ENCODE measurements at regions not wholly inside any gene's neighbourhood (a gene's known extent, or its start where the extent isn't known, plus 50 kb on each side); places are given as distances from the start of the nearest gene placed in this dataset.

- H4K5ac ChIP-seq (ENCODE audit: insufficient read length, low read depth, low read length), result no peak overlapping the region
- H3K27me3 ChIP-seq (ENCODE audit: insufficient read depth, low read length), result no peaks in the 10 kb centered on the region
- no peak overlapping the region for H3K27ac Mint-ChIP-seq
- no peaks in the 10 kb centered on the region for H3K79me2 ChIP-seq (ENCODE audit: insufficient read depth, low read length)
- no peak overlapping the region for H2AK5ac ChIP-seq (ENCODE audit: insufficient read length, low read length)
- no peaks in the 10 kb centered on the region for H3K79me1 ChIP-seq (ENCODE audit: insufficient read depth, low read depth, low read length, poor library complexity, severe bottlenecking)
- TF ChIP-seq CTCF (conservative IDR thresholded peaks at IDR 0.05), result no peak
- H2BK5ac ChIP-seq (ENCODE audit: insufficient read length, low read length), result no peak overlapping the region
- H2AFZ ChIP-seq (ENCODE audit: low read length), result no peak overlapping the region
- no peaks in the 10 kb centered on the region for H3K9me3 Mint-ChIP-seq
- no peak overlapping the region for H4K91ac ChIP-seq (ENCODE audit: insufficient read length, low read depth, low read length)
- H3K4me1 ChIP-seq (ENCODE audit: insufficient read depth, low read length), result peaks cover 5% of the 10 kb centered on the region; the same call in 1 of the 2 replicates
- no peaks in the 10 kb centered on the region for H3K9me3 ChIP-seq (ENCODE audit: control insufficient read depth, low read depth, low read length)
- no peak overlapping the region for H2BK20ac ChIP-seq (ENCODE audit: low read depth, low read length, poor library complexity, severe bottlenecking)
- peaks cover 48 to 63% of the 10 kb centered on the region in 2 experiments for H3K4me1 Mint-ChIP-seq
- H2BK120ac ChIP-seq (ENCODE audit: low read depth, low read length, poor library complexity, severe bottlenecking), result no peak overlapping the region
- no peak overlapping the region for H3K14ac ChIP-seq (ENCODE audit: insufficient read depth, low read length)
- peaks cover 8% of the 10 kb centered on the region for H3K27me3 Mint-ChIP-seq (ENCODE audit: low read depth)
- no peak overlapping the region for H3K56ac ChIP-seq (ENCODE audit: insufficient read length, low read depth, low read length)
- H2BK12ac ChIP-seq (ENCODE audit: insufficient read length, low read depth, low read length), result no peak overlapping the region
- no peak overlapping the region for H3K18ac ChIP-seq (ENCODE audit: insufficient read length, low read depth, low read length)
- H4K20me1 ChIP-seq (ENCODE audit: control insufficient read depth, insufficient read depth, insufficient read length), result no peaks in the 10 kb centered on the region
- no peak overlapping the region for H3K9ac ChIP-seq (ENCODE audit: extremely low read depth, insufficient read length, low read length)
- H4K8ac ChIP-seq (replicated peaks; ENCODE audit: insufficient read length, low read depth, low read length), result no peak overlapping the region
- H3K4me2 ChIP-seq (ENCODE audit: insufficient read depth, insufficient read length, low read length), result no peak overlapping the region
- no peak overlapping the region for H3K4me3 Mint-ChIP-seq
- H3K27ac ChIP-seq (ENCODE audit: insufficient read length, low read depth, low read length), result no peak overlapping the region
- H3K36me3 Mint-ChIP-seq (ENCODE audit: insufficient read depth in 1 of 3, low read depth in 3 of 3), result no peaks in the 10 kb centered on the region
- no peak overlapping the region for H2BK15ac ChIP-seq (ENCODE audit: low read depth, low read length)
- no peak overlapping the region for H3K4ac ChIP-seq (ENCODE audit: low read depth, low read length)
- no peak overlapping the region for H3T11ph ChIP-seq (ENCODE audit: low read length)
- no CpG with 5 or more reads among the region's 7 CpGs for WGBS (ENCODE audit: extremely low coverage, insufficient read length, low lambda C conversion rate)
- no peak overlapping the region for H3K23ac ChIP-seq (ENCODE audit: insufficient read length, low read depth, low read length)
- H3K23me2 ChIP-seq (ENCODE audit: insufficient read length, low read depth, low read length, poor library complexity, severe bottlenecking), result no peaks in the 10 kb centered on the region
- DNase-seq, result no peak
Measured at GRCh38 chr16:50453446-50453845, 84.7 kb upstream of the BRD7 start.

Measured in H9 (cell line).